HL-60 (cell line): ENCODE measurements at regions not wholly inside any gene's neighbourhood (a gene's known extent, or its start where the extent isn't known, plus 50 kb on each side); places are given as distances from the start of the nearest gene placed in this dataset.

Experiments used
- DNase-seq, 2 experiments: peaks; one replicate each; pipeline ENCODE4 v3.0.0-alpha.2; 2010 to 2020; ENCODE audit warnings: low read depth in 1 of 2, low spot score in 1 of 2
- H3K27ac ChIP-seq: fragments of 250-450 bp; sonication (Bioruptor Pico); replicated peaks from 2 replicates; pipeline ENCODE4 v1.5.1; 2020; ENCODE audit warnings: mild to moderate bottlenecking, moderate library complexity
- H3K27me3 ChIP-seq: fragments of 250-450 bp; sonication (Bioruptor Pico); 2 replicates; pipeline ENCODE4 v1.5.1; 2021; ENCODE audit warnings: mild to moderate bottlenecking, moderate library complexity; ENCODE audit not compliant: insufficient read depth, poor library complexity, severe bottlenecking
- H3K4me3 ChIP-seq: replicated peaks from 2 replicates; pipeline ENCODE4 v1.5.1; 2011; ENCODE audit warnings: mild to moderate bottlenecking, control low read depth, low read length; ENCODE audit not compliant: insufficient read depth
- GABPA ChIP-seq: IDR thresholded peaks from 2 replicates; pipeline ENCODE4 v1.6.1; 2012; ENCODE audit warnings: low read depth
- POLR2AphosphoS5 ChIP-seq: IDR thresholded peaks from 2 replicates; pipeline ENCODE4 v1.6.1; 2012; ENCODE audit warnings: low read depth
- SPI1 ChIP-seq: IDR thresholded peaks from 2 replicates; pipeline ENCODE4 v1.6.1; 2012; ENCODE audit warnings: low read depth, mild to moderate bottlenecking, borderline replicate concordance
- TF ChIP-seq, protein P1 (sequence below): IDR thresholded peaks from one replicate; pipeline ENCODE4 v1.5.1; 2011; ENCODE audit warnings: low read length, control low read depth, inconsistent platforms; ENCODE audit not compliant: insufficient read depth
- TF ChIP-seq, protein P2 (sequence below): IDR thresholded peaks from 2 replicates; pipeline ENCODE4 v1.6.1; 2012; ENCODE audit warnings: low read depth; ENCODE audit not compliant: insufficient replicate concordance

DNA sequence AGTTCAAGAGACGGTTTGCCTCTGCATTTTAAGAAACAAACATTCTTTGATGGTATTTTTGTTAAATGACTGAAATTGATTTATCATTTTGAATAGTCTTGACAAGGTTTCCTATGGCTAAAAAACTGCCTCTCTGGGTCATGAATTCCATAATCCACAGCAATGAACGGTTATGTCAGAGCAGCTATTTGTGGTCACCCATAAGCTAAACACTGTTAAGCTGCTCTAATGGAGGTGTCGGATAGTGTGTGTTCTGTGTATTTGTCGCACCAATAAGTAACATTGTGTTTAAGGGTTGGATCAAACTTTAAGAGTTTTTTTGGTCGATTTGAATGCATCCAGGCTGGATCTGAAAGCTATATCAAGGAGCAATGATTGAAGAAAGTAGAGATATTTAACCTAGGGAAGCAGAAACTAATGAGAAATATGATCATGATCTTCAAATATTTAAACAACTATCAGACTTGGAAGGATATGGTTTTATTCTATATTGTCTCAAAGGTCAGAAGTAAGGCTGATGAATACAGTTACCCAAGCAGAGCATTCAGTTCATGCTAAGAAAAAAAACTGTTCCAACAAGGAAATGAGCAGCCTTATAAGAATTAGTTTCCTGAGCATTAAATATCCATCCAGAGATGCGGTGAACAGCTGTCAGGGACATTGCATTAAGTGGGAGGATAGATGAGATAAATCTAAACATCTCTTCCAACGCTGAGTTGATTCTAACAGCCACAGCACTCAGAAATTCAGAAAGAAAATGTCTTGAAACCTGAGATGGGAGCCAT is 232.3 kb upstream of the RPS6KA3 start:
- no peak overlapping the region for H3K27ac ChIP-seq
- DNase-seq: no peak
- no peak overlapping the region for H3K4me3 ChIP-seq

DNA sequence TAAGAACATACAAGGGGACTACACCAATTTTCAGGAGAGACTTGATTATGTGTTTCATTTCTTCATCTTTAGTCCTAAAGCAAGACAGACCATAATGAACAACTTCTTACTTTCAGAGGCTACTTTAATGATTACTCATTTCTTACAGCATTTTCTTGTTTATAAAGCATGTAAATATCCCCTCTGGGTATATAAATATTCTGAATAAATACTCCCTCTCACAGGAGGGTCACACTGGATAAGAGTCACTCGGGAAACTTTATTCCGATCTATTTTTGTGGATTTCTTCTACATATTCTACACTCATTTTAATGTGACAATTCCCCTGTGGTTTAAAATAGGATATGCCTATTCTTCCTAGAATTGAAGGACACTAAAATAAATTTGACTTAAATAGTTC is 228.9 kb upstream of the RPS6KA3 start:
- H3K4me3 ChIP-seq: no peak overlapping the region
- no peak overlapping the region for H3K27ac ChIP-seq
- TF ChIP-seq SPI1 (no peak), GABPA (no peak), POLR2AphosphoS5 (no peak)
- TF ChIP-seq, protein P1, sequence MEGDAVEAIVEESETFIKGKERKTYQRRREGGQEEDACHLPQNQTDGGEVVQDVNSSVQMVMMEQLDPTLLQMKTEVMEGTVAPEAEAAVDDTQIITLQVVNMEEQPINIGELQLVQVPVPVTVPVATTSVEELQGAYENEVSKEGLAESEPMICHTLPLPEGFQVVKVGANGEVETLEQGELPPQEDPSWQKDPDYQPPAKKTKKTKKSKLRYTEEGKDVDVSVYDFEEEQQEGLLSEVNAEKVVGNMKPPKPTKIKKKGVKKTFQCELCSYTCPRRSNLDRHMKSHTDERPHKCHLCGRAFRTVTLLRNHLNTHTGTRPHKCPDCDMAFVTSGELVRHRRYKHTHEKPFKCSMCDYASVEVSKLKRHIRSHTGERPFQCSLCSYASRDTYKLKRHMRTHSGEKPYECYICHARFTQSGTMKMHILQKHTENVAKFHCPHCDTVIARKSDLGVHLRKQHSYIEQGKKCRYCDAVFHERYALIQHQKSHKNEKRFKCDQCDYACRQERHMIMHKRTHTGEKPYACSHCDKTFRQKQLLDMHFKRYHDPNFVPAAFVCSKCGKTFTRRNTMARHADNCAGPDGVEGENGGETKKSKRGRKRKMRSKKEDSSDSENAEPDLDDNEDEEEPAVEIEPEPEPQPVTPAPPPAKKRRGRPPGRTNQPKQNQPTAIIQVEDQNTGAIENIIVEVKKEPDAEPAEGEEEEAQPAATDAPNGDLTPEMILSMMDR: no peak
- TF ChIP-seq, protein P2, sequence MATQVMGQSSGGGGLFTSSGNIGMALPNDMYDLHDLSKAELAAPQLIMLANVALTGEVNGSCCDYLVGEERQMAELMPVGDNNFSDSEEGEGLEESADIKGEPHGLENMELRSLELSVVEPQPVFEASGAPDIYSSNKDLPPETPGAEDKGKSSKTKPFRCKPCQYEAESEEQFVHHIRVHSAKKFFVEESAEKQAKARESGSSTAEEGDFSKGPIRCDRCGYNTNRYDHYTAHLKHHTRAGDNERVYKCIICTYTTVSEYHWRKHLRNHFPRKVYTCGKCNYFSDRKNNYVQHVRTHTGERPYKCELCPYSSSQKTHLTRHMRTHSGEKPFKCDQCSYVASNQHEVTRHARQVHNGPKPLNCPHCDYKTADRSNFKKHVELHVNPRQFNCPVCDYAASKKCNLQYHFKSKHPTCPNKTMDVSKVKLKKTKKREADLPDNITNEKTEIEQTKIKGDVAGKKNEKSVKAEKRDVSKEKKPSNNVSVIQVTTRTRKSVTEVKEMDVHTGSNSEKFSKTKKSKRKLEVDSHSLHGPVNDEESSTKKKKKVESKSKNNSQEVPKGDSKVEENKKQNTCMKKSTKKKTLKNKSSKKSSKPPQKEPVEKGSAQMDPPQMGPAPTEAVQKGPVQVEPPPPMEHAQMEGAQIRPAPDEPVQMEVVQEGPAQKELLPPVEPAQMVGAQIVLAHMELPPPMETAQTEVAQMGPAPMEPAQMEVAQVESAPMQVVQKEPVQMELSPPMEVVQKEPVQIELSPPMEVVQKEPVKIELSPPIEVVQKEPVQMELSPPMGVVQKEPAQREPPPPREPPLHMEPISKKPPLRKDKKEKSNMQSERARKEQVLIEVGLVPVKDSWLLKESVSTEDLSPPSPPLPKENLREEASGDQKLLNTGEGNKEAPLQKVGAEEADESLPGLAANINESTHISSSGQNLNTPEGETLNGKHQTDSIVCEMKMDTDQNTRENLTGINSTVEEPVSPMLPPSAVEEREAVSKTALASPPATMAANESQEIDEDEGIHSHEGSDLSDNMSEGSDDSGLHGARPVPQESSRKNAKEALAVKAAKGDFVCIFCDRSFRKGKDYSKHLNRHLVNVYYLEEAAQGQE: no peak
- no peaks in the 10 kb centered on the region for H3K27me3 ChIP-seq
- no peak for DNase-seq

More for the DNA sequence above, 232.3 kb upstream of the RPS6KA3 start:
- no peaks in the 10 kb centered on the region for H3K27me3 ChIP-seq
- TF ChIP-seq SPI1: no peak

DNA sequence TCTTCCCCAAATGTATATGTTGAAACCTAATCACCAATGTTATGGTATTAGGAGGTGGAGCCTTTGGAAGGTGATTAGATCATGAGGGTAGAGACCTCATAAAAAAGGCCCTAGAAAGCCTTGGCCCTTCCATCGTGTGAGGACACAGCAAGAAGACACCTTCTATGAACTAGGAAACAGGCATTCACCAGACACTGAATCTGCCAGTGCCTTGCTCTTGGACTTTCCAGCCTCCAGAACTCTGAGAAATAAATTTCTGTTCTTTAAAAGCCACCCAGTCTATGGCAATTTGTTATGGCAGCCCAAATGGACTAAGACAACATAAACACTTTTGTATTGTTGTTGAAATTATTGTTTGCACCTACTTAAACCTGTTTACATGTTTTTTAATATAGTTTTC is 221.8 kb upstream of the RPS6KA3 start:
- TF ChIP-seq GABPA (no peak), POLR2AphosphoS5 (no peak), SPI1 (no peak)
- TF ChIP-seq, protein P2: no peak
- TF ChIP-seq, protein P1: no peak
- Histone ChIP-seq H3K27ac (no peak overlapping the region), H3K4me3 (no peak overlapping the region), H3K27me3 (no peaks in the 10 kb centered on the region)
- no peak for DNase-seq

DNA sequence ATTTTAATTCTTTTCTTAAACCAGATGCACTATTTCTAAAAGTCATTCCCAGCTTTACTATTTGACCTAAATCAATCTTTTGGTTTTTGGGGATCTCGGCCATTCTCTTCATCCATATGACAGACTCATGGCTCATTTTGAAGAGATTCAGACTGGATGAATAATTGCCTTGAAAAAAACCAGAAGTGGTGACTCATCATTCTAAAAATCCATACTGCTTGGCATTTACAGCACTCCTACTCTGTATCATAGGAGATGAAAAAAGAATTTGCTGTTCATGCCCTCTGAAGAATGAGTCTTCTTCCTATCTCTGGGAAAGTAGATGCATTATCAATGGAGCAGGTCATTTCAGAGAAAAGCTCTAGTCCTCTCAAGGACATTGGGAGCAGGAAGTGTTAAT is 220.5 kb upstream of the RPS6KA3 start:
- Histone ChIP-seq H3K27me3 (no peaks in the 10 kb centered on the region), H3K27ac (no peak overlapping the region), H3K4me3 (no peak overlapping the region)
- DNase-seq: no peak
- no peak for TF ChIP-seq GABPA
- TF ChIP-seq, protein P1: no peak
- TF ChIP-seq, protein P2: no peak
- no peak for TF ChIP-seq SPI1
- TF ChIP-seq POLR2AphosphoS5: no peak
